HCT116 (cell line): ENCODE measurements at regions not wholly inside any gene's neighbourhood (a gene's known extent, or its start where the extent isn't known, plus 50 kb on each side); places are given as distances from the start of the nearest gene placed in this dataset.

ENCODE experiments used
- CTCF ChIP-seq, 3 experiments: fragments of 200-600 bp in 1 of 3; sonication (generic) in 1 of 3; IDR thresholded peaks in 2 of 3; conservative IDR thresholded peaks in 1 of 3; 2 replicates each; pipeline ENCODE4 v1.5.1; 2012 to 2017; ENCODE audit warnings: low read depth in 2 of 3, low read length in 2 of 3, antibody characterized with exemption in 1 of 3, borderline replicate concordance in 1 of 3, control low read depth in 1 of 3, mild to moderate bottlenecking in 1 of 3, mixed read lengths in 1 of 3, mixed run types in 1 of 3, moderate library complexity in 1 of 3; ENCODE audit not compliant: insufficient read depth in 1 of 3
- EZH2phosphoT487 ChIP-seq: fragments of 200-600 bp; IDR thresholded peaks from 2 replicates; pipeline ENCODE4 v1.6.1; 2018; ENCODE audit warnings: antibody characterized with exemption, borderline replicate concordance
- MAX ChIP-seq: IDR thresholded peaks from 2 replicates; pipeline ENCODE4 v1.6.1; 2012
- POLR2AphosphoS5 ChIP-seq: IDR thresholded peaks from 2 replicates; pipeline ENCODE4 v1.6.1; 2011; ENCODE audit warnings: mild to moderate bottlenecking, low read depth, low read length, moderate library complexity
- REST ChIP-seq: IDR thresholded peaks from 2 replicates; pipeline ENCODE4 v1.6.1; 2012; ENCODE audit warnings: low read depth
- TCF7L2 ChIP-seq: IDR thresholded peaks from 2 replicates; pipeline ENCODE4 v1.7.0; 2011; ENCODE audit warnings: borderline replicate concordance, inconsistent platforms; ENCODE audit not compliant: insufficient read depth, insufficient read length; ENCODE audit errors: extremely low read depth
- ZNF274 ChIP-seq: fragments of 200-500 bp; sonication (Bioruptor generic); IDR thresholded peaks from 2 replicates; pipeline ENCODE4 v1.6.1; 2014; ENCODE audit warnings: mild to moderate bottlenecking, low read depth, low read length, inconsistent platforms

GRCh38 chr2:179343945-179344279, 79.3 kb upstream of the SESTD1 start:
- TF ChIP-seq CTCF (IDR thresholded peaks at IDR 0.05 in 2 of 3, conservative IDR thresholded peaks at IDR 0.05 in 1 of 3; ENCODE audit: borderline replicate concordance in 1 of 3, insufficient read depth in 1 of 3, low read depth in 2 of 3, low read length in 2 of 3) = no peak
- TF ChIP-seq EZH2phosphoT487 = no peak
- no peak for TF ChIP-seq POLR2AphosphoS5
- TF ChIP-seq MAX = no peak
- no peak for TF ChIP-seq REST
- TF ChIP-seq ZNF274 = no peak
- no peak for TF ChIP-seq TCF7L2
